ENCODE measurements at regions not wholly inside any gene's neighbourhood (a gene's known extent, or its start where the extent isn't known, plus 50 kb on each side); places are given as distances from the start of the nearest gene placed in this dataset.

DNA sequence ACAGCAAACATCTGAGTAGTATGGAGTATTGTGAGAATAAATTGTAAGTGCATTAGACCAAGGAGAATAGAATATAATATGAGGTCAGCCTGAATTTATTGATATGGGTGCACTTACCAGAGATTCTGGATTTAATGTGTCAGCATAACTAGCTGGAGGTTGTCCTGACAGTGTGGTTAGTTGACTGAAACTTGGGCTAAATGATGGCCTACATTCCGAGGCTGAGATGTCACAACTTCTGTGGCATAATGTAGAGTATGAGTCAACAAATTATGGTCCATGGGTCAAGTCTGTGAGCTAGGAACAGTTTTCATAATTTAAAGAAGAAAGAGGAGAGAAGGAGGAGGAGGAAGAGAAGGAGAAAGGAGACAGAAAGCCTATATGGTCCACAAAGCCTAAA lies 127.6 kb downstream of the QPCT start:
- no peak for DNase-seq (ENCODE audit: low read depth in 2 of 2)

DNA sequence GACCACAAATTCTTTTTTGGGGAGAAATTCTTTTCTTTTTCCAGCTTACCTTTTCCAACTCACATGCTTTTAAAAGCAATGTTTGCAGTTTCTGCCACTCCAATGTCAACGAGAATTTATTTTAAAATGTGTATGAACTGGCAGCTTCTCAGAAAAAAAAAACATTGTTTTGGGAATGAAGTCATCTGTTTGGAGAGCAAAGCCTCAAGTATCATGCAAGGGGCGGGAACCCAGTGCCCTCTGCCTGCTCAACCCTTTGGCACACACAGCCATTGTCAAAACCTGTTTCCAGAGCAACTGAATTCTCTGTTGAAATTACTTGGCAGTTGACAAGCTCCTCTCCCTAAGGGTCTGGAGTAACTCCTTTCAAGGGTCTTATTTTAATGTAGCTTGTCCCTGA lies 128.5 kb downstream of the QPCT start:
- no peak for DNase-seq (ENCODE audit: low read depth in 2 of 2)

DNA sequence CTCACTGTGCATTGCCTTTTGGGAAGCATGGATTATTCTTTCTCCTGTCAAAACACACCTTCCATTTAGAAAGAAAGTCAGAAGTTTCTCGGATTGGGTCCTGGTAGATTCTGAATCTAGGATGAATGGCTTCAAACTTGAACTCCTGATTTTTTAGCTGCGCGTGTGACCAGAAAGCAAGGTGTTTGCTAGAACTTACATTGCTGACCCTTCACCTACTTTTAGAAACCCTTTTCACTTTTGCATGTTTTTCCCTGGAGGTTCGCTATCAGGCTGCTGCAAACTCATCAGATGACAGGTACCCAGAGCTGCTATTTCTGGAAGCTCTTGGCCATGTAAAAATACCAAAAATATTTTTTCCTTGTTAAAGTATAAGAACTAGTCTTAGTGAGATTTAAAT lies 132.0 kb downstream of the QPCT start:
- no peak for DNase-seq (ENCODE audit: low read depth in 2 of 2)

DNA sequence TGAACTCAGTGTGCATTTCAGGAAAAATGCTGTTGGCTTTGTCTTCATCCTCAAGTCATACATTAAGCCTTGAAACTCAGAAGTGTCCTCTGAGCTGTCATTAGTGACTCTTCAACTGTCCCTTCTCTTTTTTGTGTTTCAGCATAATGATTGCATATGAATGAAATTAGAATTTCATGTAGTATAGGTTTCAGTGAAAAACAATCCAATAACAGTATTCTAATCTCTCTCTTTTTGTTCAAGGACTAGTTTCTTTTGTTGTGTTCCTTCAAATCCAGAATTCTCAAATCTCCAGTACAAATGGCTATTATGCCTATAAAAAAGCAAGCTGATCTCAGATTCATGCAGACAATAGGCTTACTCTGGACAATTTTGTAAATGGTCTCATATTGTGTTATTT lies 133.5 kb downstream of the QPCT start:
- DNase-seq (ENCODE audit: low read depth in 2 of 2), result no peak

DNA sequence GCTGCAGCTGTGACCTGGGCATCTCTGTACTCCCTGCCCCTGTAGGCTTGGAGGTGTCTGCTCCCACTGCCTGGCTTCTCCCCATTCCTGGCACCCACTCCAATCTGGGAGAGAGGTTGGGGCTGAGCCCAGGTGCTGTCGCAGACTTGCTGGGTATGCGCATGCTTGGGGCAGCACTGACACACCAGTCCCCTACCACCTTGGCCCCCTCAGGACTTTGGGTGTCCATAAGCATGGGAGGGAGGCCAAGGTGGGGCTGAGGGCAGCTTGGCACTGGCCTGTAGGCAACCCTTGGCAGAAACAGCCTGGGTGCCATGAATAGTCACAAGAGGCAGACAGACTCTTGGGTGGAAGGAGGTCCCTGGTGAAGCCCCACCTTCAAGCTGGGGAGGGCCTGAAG lies 136.8 kb downstream of the QPCT start:
- DNase-seq (ENCODE audit: low read depth in 2 of 2), result no peak

DNA sequence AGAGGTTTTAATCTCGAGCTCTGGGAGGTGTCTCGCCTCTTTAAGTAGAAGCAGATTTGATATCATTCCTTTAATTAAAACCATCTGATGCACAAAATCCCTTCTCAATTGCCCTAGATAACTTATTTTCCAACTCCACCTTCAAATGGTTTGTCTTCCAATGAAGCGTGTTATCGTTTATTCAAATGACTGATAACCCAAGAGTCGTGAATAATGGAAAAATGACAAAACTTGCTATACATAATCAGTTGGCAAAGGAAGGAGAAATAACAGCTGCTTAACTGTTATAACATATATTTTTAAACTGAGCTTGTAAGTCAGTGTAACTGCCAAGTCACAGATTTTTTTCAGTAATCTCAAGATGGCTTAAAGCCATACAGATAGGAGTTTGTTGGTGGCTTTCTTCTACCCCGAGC lies 144.6 kb downstream of the QPCT start:
- DNase-seq (ENCODE audit: low read depth in 2 of 2), result no peak

DNA sequence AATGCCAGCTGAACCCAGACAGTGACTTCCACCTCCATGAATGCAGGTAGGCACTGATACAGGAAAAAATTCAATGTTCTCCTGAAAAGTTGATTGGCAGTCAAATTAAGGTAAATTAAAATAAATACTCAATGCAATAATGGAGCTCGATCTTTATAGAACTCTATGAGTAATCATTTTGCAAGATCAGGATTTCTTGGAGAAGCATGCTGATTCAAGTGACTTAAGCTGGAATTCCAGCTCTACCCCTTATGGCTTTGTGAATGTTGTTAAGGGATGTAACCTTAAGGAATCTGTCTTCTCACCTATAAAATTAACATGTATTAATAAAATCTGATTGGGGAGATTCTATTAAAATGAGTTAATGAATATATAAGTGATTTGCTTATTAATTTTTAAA lies 145.1 kb downstream of the QPCT start:
- no peak for DNase-seq (ENCODE audit: low read depth in 2 of 2)

DNA sequence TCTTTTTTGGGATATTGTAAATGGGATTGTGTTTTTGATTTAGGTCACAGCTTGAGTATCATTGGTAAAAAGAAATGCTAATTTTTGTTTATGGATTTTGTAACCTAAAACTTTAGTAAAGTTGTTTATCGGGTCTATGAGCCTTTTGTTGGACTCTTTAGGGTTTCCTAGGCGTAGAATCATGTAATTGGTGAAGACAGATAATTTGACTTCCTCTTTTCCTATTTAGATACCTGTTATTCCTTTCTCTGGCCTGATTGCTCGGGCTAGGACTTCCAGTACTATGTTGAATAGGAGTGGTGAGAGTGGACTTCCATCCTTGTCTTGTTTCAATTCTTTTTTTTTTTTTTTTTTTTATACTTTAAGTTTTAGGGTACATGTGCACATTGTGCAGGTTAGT lies 149.0 kb downstream of the QPCT start:
- DNase-seq (ENCODE audit: low read depth in 2 of 2), result no peak

DNA sequence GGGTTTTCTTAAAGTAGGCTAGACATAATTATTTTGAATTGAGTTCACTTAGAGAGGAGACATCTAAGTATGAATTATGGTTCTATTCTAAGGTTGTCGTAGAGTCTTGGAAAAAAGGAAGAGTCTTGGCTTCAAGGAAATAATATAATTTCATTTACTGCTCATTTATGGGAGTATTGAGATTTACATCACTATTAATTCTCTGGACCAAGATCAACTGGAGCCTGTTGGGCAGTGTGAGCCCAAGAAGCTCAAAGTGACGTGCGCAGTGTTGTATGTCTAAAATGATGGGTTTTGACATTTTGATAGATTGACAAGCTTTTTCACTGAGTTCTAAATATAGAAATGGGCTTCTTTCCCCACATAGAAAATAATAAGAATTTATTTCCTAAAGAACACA lies 154.7 kb downstream of the QPCT start:
- no peak for DNase-seq (ENCODE audit: low read depth in 2 of 2)

DNA sequence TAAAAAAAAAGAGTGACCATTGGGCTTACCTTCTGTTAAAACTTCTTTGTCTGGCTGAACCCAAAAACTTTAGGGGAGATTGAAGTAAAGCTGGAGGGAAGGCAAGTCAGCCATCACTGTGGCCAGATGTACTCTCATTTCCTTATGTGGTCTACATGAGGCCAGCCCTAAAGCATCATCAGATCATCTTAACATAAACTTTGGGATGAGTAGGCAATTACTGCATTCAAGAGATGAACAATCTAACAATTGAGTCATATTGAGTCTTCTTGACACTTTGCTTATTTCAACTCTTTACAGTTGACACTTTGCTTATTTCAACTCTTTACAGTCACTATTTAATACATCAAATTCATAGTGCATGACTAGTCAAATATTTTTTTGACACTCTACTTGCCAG lies 155.6 kb downstream of the QPCT start:
- DNase-seq (ENCODE audit: low read depth in 2 of 2), result no peak

DNA sequence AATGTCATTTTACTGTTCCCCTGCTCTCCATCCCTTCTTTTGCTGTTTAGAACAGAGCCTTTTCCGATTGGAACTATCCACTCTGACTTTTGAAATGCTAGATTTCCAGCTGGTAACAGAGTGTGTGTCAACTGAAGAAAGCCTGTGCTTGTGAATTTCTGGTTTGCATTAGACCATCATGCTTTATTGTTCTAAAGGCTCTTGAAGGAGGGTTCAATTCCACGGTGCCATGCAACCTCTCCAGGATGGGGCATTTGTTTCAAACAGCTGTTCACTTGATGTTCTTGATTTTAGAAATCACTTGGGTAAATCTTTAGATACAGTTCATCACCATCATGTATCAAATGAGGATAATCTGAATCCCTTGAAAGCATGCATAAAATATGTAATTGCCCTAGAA lies 156.7 kb downstream of the QPCT start:
- DNase-seq (ENCODE audit: low read depth in 2 of 2), result no peak

DNA sequence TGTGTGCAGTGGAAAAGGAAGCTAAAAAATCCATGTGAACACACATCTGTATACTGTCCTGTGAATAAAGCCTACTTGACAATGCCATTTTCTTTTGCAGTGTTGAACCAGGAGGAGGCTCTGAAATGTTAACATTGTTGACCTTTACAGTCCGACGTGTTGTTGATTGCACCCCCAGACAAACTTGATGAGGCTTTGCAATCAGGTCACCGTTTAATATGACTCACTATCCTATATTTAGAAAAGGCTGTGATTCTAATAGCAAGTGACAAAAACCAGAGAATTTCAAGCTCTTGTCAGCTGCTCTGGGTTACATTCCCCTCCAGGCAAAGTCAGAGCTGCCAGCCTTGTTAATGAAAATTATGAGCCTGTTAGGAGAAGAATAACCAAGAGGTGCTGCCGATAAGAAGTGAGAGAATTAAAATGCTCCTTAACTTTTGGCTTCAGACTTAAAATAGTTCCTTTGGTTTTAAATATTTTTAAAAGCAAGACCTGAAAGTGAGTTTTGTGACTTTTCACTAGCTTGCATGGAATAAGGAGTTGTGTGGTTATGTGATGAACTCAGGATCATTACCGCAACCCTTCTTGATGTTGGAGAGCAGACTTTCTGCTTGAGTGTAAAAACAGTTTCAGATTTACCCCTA lies 162.1 kb downstream of the QPCT start:
- DNase-seq (ENCODE audit: low read depth in 2 of 2), result no peak

DNA sequence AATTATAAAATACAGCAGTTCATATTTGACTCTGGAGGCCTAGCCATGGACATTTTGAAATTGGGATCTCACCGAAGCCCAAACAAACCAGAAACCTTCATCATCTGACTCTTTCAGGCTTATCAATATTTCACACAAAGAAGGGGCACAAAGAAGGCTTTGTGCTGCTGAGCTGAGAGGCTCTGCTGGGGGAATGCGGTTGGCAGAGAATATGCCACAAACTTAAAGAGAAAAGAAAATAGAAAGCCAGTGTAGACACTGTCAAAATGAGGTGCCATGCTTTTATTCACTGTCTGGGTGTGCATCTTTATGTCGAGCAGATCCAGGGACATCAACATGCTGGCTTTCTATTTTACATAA lies 162.6 kb downstream of the QPCT start:
- no peak for DNase-seq (ENCODE audit: low read depth in 2 of 2)

DNA sequence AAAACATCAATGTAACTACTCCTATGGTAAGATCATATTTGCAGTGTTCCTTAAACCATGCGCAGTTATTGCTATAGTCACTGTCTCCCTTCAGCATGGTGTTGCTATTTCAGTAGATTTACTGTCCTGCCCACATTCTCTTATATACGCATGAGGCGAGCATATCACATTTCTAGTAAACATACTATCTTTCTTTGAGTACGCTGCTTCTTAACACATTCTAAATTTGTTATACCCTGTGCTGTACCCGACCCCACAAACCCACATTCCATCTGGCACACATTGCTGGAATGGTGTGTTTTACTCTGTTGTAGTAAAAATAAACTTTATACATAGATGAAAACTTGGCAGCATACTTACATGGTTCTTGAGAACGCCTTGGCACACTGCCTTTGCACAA lies 163.3 kb downstream of the QPCT start:
- DNase-seq (ENCODE audit: low read depth in 2 of 2), result no peak

DNA sequence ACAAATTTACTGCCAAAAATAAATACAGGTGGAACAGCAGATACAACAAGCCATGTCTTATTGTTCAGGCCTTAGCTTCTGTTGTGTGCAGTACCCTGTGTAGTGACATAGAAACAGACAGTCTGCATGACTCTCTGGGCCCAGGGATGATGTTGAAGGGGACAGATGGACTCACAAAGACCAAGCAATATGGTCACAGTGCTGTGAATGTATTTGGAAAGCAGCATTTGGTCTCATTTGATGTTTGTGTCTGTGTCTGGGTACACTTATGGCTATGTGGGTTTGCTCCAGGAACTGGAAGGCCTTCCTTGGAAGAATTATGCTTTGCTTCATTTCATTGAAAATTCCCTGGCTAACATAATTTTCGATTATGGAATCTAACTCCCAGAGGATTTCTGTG lies 158.5 kb downstream of the CDC42EP3 start:
- DNase-seq (ENCODE audit: low read depth in 2 of 2), result no peak

DNA sequence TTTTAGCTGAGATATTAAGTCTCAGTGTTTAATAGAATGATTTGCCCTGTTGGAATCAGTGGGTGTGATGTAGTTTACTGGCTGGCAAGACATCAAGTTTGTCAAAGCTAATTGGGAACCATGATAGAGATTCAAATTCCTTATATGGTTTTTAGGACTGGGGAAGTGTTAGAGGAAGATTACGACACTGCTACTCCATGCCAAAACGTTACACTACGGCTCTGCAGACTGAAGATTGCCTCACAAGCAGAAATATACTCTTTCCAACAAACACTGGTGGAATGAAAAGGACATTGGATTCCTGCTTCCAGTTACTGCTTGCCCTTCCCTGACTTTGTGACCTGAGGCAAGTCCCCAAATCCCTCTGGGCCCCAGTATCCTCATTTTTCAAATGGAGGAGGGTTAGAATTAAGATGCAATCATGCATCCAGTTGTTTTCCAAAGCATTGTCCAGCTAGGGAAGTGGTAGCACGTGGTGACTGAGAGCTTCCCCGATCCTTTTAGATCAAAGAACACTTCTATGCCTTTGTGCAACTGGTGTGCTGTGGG lies 147.6 kb downstream of the CDC42EP3 start:
- no peak for DNase-seq (ENCODE audit: low read depth in 2 of 2)

DNA sequence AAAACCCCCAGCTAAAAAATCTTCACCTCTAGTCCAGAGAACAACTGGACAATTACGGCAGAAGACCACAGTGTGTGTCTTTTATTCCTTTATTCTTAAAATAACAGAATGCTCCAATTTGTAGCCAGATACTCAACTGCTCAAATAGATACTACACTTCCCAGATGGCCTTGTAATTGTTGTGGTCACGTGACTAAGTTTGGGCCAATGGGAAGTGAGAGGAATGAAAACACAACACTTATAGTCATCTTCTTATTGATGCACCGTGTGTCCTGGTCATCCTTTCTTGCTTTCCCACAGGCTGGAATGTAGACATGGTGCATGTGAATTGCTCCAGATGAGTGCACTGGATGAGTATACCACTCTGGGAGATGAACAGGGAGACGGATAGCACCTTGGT lies 145.1 kb downstream of the CDC42EP3 start:
- DNase-seq (ENCODE audit: low read depth in 2 of 2), result no peak

DNA sequence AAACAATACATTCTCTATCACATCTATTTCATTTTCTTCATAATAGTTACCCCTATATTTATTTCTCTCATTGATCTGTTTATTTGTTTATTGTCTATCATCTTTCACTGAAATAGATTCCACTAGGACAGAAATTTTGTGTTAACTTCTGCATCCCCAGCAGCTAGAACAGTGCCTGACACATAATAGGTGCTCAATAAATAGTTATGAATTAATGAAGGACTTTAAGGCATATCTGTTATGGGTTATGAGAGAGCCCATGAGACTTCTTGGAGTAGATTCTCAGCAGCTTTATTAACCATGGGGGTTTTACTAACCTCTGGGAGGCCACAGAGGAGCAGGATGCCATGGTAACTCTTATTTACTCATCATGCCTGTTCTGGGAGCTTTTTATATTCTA lies 144.6 kb downstream of the CDC42EP3 start:
- DNase-seq (ENCODE audit: low read depth in 2 of 2), result no peak

DNA sequence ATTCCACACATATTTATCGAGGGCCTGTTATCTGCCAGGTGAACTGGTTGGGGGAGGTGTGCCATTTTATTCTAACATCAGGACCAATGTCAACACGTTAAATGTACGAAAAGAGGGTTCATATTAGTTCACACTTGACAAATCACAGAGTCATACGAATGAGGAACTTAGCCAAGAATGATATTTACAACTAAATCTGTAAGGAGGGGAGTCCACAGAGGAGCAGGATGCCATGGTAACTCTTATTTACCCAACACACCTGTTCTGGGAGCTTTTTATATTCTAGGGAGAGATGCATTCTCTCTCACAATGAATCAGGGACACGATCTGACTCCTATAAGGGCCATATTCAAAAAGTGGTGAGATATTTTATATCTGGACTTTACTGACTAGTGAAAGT lies 144.1 kb downstream of the CDC42EP3 start:
- DNase-seq (ENCODE audit: low read depth in 2 of 2), result no peak

DNA sequence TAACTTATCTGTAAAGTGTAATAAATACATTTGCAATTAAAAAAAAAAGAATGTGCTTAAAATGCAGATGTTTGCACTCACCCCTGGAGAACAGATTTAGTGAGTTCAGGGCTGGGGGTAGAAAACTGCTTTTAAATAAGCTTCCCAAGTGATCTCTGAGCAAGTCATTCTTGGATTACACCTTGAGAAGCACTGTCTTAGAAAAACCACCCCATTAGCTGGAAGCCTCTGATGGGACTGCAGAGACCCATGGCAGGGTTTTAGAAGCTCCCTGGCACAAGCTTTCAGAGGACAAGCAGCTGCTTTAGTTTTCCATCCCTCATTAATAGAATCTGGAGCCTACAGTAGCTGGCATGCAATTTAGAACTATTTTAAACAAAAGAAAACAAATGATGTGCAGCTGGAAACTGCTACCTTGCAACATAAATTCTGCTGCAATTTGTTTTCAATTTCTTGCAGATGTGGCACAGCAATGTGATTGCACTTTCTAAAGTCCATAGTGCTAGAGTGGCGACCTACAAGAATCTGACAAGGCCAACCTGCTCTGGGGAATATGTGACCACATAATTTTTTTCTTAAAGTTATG lies 141.5 kb downstream of the CDC42EP3 start:
- no peak for DNase-seq (ENCODE audit: low read depth in 2 of 2)

DNA sequence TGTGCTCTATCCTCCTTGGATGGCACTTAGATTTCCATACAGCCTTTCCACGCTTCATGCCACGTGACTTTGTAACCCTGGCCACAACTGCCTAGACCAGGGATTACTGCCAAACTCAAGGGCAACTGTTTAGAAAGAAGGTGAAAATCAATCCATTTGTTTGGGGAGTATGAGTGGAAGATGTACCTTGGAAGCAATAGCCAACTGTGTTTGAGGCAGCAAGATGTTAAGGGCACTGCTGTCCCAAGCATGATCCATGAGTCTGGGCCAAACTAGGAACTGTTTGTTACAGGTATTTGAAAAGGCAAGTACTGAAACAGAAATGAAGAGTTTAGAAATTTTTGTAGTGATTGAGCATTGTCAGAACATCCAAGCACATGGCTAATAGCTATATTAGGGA lies 138.9 kb downstream of the CDC42EP3 start:
- DNase-seq (ENCODE audit: low read depth in 2 of 2), result no peak

DNA sequence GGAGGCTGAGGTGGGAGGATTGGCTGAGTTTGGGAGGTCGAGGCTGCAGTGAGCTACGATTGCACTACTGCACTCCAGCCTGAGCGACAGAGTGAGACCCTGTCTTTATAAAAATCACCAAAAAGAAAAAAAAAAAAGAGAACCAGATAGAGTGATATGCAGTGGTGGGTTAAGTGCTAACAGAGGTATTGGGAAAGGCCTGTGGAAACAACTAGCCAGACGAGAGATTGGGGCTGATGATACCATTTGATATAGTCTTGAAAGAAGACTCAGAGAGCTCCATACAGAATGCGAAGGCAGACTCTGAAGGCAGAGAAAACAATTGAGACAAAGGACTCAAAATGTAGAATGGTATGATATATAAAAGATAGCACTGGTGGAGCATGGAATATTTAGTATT lies 134.1 kb downstream of the CDC42EP3 start:
- DNase-seq (ENCODE audit: low read depth in 2 of 2), result no peak

DNA sequence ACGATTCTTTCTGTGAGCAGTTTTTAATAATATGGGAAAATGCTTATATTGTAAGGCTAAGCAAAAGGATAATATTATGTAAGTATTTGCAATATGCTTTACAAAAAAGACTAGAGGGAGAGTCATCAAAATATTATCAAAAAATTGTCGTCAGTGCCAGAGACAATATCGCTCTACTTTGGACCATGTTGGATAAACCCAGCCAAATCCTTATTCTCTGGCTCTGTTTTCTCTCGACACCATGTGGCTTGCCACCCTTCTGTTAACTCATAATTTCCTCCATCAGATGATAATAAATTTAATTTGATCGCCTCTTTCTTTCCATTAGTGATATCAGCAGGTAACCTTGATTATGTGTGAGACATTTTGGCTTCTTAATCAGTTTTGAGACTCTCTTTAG lies 129.9 kb downstream of the CDC42EP3 start:
- no peak for DNase-seq (ENCODE audit: low read depth in 2 of 2)

DNA sequence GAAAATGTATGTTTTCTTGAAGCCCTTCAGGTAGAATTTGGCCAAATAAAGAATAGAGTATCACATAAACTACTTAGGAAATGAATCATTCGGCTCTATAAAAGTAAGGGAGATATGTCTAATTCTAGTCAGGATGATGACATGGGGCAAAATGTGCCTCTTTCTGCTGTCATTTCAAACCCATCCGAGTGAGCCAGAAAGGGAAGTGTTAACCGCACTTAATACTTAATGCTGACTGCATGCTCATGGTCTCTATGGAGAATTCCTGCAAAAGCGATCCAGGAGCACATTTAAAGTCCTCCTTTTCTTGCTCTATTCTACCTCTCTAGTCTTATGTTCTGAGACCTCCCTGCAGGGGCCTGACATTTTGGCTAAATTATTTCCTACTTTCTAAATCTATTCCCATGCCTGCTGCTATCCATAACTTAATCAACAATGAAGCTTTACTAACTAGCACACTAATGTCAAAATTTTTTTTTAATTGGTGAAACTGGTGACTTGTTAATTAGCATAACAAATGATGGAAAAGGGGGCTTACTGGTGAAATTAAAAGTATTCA lies 127.4 kb downstream of the CDC42EP3 start:
- DNase-seq (ENCODE audit: low read depth in 2 of 2), result no peak

Data from stimulated activated CD4-positive, alpha-beta T cell treated with anti-CD3 and anti-CD28 coated beads, Interleukin-1b, Interleukin-23, amount 100 ng/mL, for 1 hour (primary cell).